H54 (cell line): ENCODE measurements at regions not wholly inside any gene's neighbourhood (a gene's known extent, or its start where the extent isn't known, plus 50 kb on each side); places are given as distances from the start of the nearest gene placed in this dataset.

ENCODE experiments used
- DNase-seq: peaks from one replicate; pipeline ENCODE4 v3.0.0; 2011; ENCODE audit warnings: low spot score, mixed read lengths; ENCODE audit not compliant: insufficient read length
- FAIRE-seq: peaks from 3 replicates; lab custom pipeline; 2011; peaks lifted over from hg19 to GRCh38; lab: Jason Lieb, UNC
- POLR2A ChIP-seq: IDR thresholded peaks from 2 replicates; pipeline ENCODE4 v1.6.1; 2011; ENCODE audit warnings: low read depth, mild to moderate bottlenecking, low read length

GRCh38 chr16:13393816-13394215, 492.4 kb downstream of the SHISA9 start:
- TF ChIP-seq POLR2A: no peak
- no peak for FAIRE-seq
- no peak for DNase-seq

- no peak for TF ChIP-seq POLR2A
- DNase-seq (no peak), FAIRE-seq (no peak)
Observed at GRCh38 chr16:13394488-13394887, 493.1 kb downstream of the SHISA9 start.

- no peak for TF ChIP-seq POLR2A
- FAIRE-seq: no peak
- no peak for DNase-seq
Observed at GRCh38 chr16:13397126-13397525, 495.7 kb downstream of the SHISA9 start.

- no peak for FAIRE-seq
- TF ChIP-seq POLR2A: no peak
- no peak for DNase-seq
Observed at GRCh38 chr16:13401641-13402040, 500.2 kb downstream of the SHISA9 start.

- FAIRE-seq: no peak
- TF ChIP-seq POLR2A: no peak
- no peak for DNase-seq
Observed at GRCh38 chr16:13402601-13403000, 501.2 kb downstream of the SHISA9 start.

- FAIRE-seq (no peak), DNase-seq (no peak)
- no peak for TF ChIP-seq POLR2A
Observed at GRCh38 chr16:13403326-13403725, 501.9 kb downstream of the SHISA9 start.

- no peak for FAIRE-seq
- no peak for TF ChIP-seq POLR2A
- no peak for DNase-seq
Observed at GRCh38 chr16:13414154-13414553, 505.8 kb upstream of the ERCC4 start.

- no peak for TF ChIP-seq POLR2A
- no peak for DNase-seq
- FAIRE-seq: no peak
Observed at GRCh38 chr16:13419589-13419988, 500.4 kb upstream of the ERCC4 start.

GRCh38 chr16:13421726-13422125, 498.2 kb upstream of the ERCC4 start:
- no peak for TF ChIP-seq POLR2A
- FAIRE-seq: no peak
- no peak for DNase-seq

- TF ChIP-seq POLR2A: no peak
- DNase-seq (no peak), FAIRE-seq (no peak)
Observed at GRCh38 chr16:13425836-13426235, 494.1 kb upstream of the ERCC4 start.

- DNase-seq: no peak
- TF ChIP-seq POLR2A: no peak
- no peak for FAIRE-seq
Observed at GRCh38 chr16:13426269-13426668, 493.7 kb upstream of the ERCC4 start.

GRCh38 chr16:13426736-13427135, 493.2 kb upstream of the ERCC4 start:
- TF ChIP-seq POLR2A: no peak

GRCh38 chr16:13427943-13428342, 492.0 kb upstream of the ERCC4 start:
- no peak for TF ChIP-seq POLR2A

More at GRCh38 chr16:13426736-13427135, 493.2 kb upstream of the ERCC4 start:
- DNase-seq (no peak), FAIRE-seq (no peak)

GRCh38 chr16:13429416-13429815, 490.5 kb upstream of the ERCC4 start:
- FAIRE-seq: no peak
- TF ChIP-seq POLR2A: no peak
- DNase-seq: no peak

More at GRCh38 chr16:13427943-13428342, 492.0 kb upstream of the ERCC4 start:
- FAIRE-seq (no peak), DNase-seq (no peak)

GRCh38 chr16:13435415-13435814, 484.5 kb upstream of the ERCC4 start:
- DNase-seq: no peak
- no peak for TF ChIP-seq POLR2A
- no peak for FAIRE-seq
